PC-9 (cell line): ENCODE measurements at regions not wholly inside any gene's neighbourhood (a gene's known extent, or its start where the extent isn't known, plus 50 kb on each side); places are given as distances from the start of the nearest gene placed in this dataset.
A peak's percentile ranks its signal among the peaks of the same experiment; 100 is the strongest.

Experiments used
- BruUV-seq: library from RNA; stranded (reverse); fragments of 400-500 nt; replicated peaks from 2 replicates; lab custom pipeline; 2021; lab: Mats Ljungman, UMichigan
- CTCF ChIA-PET: fragments of 300-600 bp; sonication (Branson Sonifier 250); formaldehyde crosslinking; loops from one replicate; lab custom pipeline; 2022; ENCODE audit warnings: antibody characterized with exemption; lab: Charles Lee
- POLR2A ChIA-PET: fragments of 300-600 bp; sonication (Branson Sonifier 250); formaldehyde crosslinking; loops from one replicate; lab custom pipeline; 2022; ENCODE audit warnings: antibody characterized with exemption; ENCODE audit not compliant: unreplicated experiment; lab: Charles Lee
- DNase-seq, 2 experiments: peaks; one replicate each; pipeline versions ENCODE4 v3.0.0 to v3.0.0-alpha.2; 2015 to 2022; ENCODE audit warnings: mixed read lengths in 1 of 2
- H2AFZ ChIP-seq: fragments of 200-600 bp; sonication (generic); 2 replicates; pipeline ENCODE4 v1.8.1; 2017; ENCODE audit warnings: antibody characterized with exemption
- H3F3A ChIP-seq: fragments of 200-600 bp; sonication (generic); 2 replicates; pipeline ENCODE4 v1.8.1; 2017; ENCODE audit warnings: antibody characterized with exemption, mild to moderate bottlenecking, low read depth; ENCODE audit not compliant: insufficient read depth
- H3K27ac ChIP-seq: fragments of 200-600 bp; sonication (generic); 2 replicates; pipeline ENCODE4 v1.6.1; 2016; ENCODE audit warnings: mixed run types
- H3K27me3 ChIP-seq: fragments of 200-600 bp; sonication (generic); 2 replicates; pipeline ENCODE4 v1.6.1; 2016; ENCODE audit warnings: low read depth, mixed run types; ENCODE audit not compliant: insufficient read depth
- H3K36me3 ChIP-seq: fragments of 200-600 bp; sonication (generic); 2 replicates; pipeline ENCODE4 v1.6.1; 2016; ENCODE audit warnings: low read depth, mixed run types
- H3K4me1 ChIP-seq: fragments of 200-600 bp; sonication (generic); replicated peaks from 2 replicates; pipeline ENCODE4 v1.6.1; 2016; ENCODE audit warnings: mixed run types; ENCODE audit not compliant: insufficient read depth
- H3K4me2 ChIP-seq: fragments of 200-600 bp; sonication (generic); 2 replicates; pipeline ENCODE4 v1.6.1; 2017; ENCODE audit warnings: mixed run types
- H3K4me3 ChIP-seq: fragments of 200-600 bp; sonication (generic); 2 replicates; pipeline ENCODE4 v1.6.1; 2016; ENCODE audit warnings: mixed run types
- H3K79me2 ChIP-seq: fragments of 200-600 bp; sonication (generic); 2 replicates; pipeline ENCODE4 v1.6.1; 2017; ENCODE audit warnings: low read depth, mixed run types
- H3K9me2 ChIP-seq: fragments of 200-600 bp; sonication (generic); 2 replicates; pipeline ENCODE4 v1.8.1; 2017; ENCODE audit warnings: mild to moderate bottlenecking; ENCODE audit not compliant: insufficient read depth
- H3K9me3 ChIP-seq: fragments of 200-600 bp; sonication (generic); 2 replicates; pipeline ENCODE4 v1.8.1; 2016; ENCODE audit warnings: low read depth; ENCODE audit not compliant: insufficient read depth
- H4K20me1 ChIP-seq: fragments of 200-600 bp; sonication (generic); 2 replicates; pipeline ENCODE4 v1.8.1; 2017; ENCODE audit not compliant: insufficient read depth
- CTCF ChIP-seq: fragments of 200-600 bp; sonication (generic); conservative IDR thresholded peaks from 2 replicates; pipeline ENCODE4 v1.6.1; 2017; ENCODE audit warnings: mixed run types, antibody characterized with exemption, mild to moderate bottlenecking, moderate library complexity
- EZH2 ChIP-seq: fragments of 200-600 bp; sonication (generic); IDR thresholded peaks from 2 replicates; pipeline ENCODE4 v1.8.0; 2017; ENCODE audit warnings: antibody characterized with exemption, low read depth
- intact Hi-C: fragments of 100-400 bp; cut with micrococcal nuclease; formaldehyde crosslinking; loops from one replicate; pipeline ENCODE4 v1.10.0; 2022; ENCODE audit not compliant: unreplicated experiment

DNA sequence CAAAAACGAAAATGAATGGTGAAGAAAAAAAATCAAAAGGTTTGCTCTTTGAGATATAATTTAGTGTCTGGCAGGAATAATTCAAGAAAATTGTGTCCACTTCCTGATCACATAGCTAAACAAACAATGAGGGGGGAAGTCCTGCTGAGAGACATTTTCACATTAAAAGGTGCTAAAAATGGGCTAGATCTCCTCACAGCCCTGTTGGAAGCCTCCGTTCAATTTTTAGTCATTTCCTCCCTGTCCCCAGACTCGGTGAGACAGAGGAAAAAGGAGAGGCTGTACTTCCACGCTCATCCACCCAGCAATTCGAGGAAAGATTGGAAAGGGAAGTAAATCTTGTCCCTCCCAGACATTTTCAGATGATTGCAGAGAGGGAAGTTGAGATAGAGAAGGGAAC lies 103.7 kb downstream of the BARHL2 start:
- no peaks in the 10 kb centered on the region for H3K36me3 ChIP-seq
- POLR2A ChIA-PET = no interaction called here
- BruUV-seq = no TSS peak
- 0 out of 2 replicates have a peak, but pooled peaks cover 6% of the 10 kb centered on the region for H3K4me1 ChIP-seq
- no peak for TF ChIP-seq EZH2
- no peak for TF ChIP-seq CTCF
- H3K27me3 ChIP-seq = no peaks in the 10 kb centered on the region
- no peak overlapping the region for H3K27ac ChIP-seq
- no peaks in the 10 kb centered on the region for H4K20me1 ChIP-seq
- CTCF ChIA-PET = no interaction called here
- intact Hi-C loops = no loop called here
- DNase-seq = no peak
- H2AFZ ChIP-seq = peak overlapping the region; percentile 49
- no peaks in the 10 kb centered on the region; the same call in 1 of the 2 replicates for H3K9me2 ChIP-seq
- H3K4me2 ChIP-seq = peak overlapping the region; percentile 3; the same call in 1 of the 2 replicates
- no peaks in the 10 kb centered on the region for H3K79me2 ChIP-seq
- H3K4me3 ChIP-seq = no peak overlapping the region
- no peaks in the 10 kb centered on the region for H3F3A ChIP-seq
- H3K9me3 ChIP-seq = no peaks in the 10 kb centered on the region

DNA sequence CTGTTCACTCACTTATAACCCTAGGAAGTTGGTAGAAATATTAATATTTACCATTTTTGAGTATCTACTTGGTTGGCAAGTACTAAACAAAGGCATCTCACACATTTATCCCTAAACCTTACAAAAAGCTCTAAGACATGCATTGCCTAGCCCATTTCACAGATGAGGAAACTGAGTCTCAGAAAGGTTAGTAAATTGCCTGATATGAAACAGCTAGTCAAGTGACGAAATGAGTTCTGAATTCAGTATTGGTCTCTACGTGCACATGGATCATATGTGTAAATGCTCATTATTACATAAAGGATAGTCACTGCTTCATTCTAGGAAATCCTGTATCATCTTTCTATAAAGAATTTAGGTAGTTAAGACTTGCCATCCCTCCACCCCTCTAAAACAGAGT lies 105.1 kb downstream of the BARHL2 start:
- Histone ChIP-seq H3K4me2 (no peak overlapping the region), H3K4me1 (0 out of 2 replicates have a peak, but pooled peaks cover 6% of the 10 kb centered on the region), H3K79me2 (no peaks in the 10 kb centered on the region), H3K27ac (no peak overlapping the region), H4K20me1 (no peaks in the 10 kb centered on the region), H3K36me3 (no peaks in the 10 kb centered on the region), H3K4me3 (no peak overlapping the region), H3F3A (no peaks in the 10 kb centered on the region), H3K27me3 (no peaks in the 10 kb centered on the region), H2AFZ (no peak overlapping the region), H3K9me2 (no peaks in the 10 kb centered on the region; the same call in 1 of the 2 replicates), H3K9me3 (no peaks in the 10 kb centered on the region)
- ChIA-PET CTCF (no interaction called here), POLR2A (no interaction called here)
- BruUV-seq = no TSS peak
- DNase-seq = no peak
- intact Hi-C loops = no loop called here
- TF ChIP-seq EZH2 = no peak
- TF ChIP-seq CTCF = no peak

DNA sequence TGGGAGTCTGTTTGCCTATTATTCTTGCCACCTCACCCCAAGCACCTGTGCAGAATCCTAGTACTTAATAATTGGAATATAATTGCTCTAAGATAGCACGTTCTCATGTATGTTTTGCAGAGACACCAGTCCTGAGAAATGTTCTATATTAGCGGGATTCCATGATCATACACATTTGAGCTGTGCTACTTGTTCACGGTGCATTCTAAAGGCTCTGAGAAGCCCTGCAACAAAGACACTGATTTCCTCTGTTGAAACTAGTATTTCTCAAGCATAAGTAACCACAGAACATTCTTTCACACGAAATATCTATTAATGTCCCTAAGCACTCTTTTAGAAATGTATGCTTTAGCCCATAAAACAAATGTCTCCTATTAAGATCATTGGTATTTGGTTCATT lies 109.4 kb downstream of the BARHL2 start:
- no peak overlapping the region for H3K27ac ChIP-seq
- H3F3A ChIP-seq = no peaks in the 10 kb centered on the region
- no peaks in the 10 kb centered on the region for H3K79me2 ChIP-seq
- CTCF ChIA-PET = no interaction called here
- DNase-seq = no peak
- no TSS peak for BruUV-seq
- no peaks in the 10 kb centered on the region for H3K36me3 ChIP-seq
- no peaks in the 10 kb centered on the region; the same call in 1 of the 2 replicates for H3K9me2 ChIP-seq
- no peak overlapping the region for H2AFZ ChIP-seq
- H4K20me1 ChIP-seq = no peaks in the 10 kb centered on the region
- TF ChIP-seq EZH2 (no peak), CTCF (no peak)
- H3K27me3 ChIP-seq = no peaks in the 10 kb centered on the region
- intact Hi-C loops = no loop called here
- POLR2A ChIA-PET = no interaction called here
- H3K9me3 ChIP-seq = no peaks in the 10 kb centered on the region
- no peak overlapping the region for H3K4me3 ChIP-seq
- 0 out of 2 replicates have a peak, but pooled peaks cover 6% of the 10 kb centered on the region for H3K4me1 ChIP-seq
- no peak overlapping the region for H3K4me2 ChIP-seq
